ENCODE measurements at regions not wholly inside any gene's neighbourhood (a gene's known extent, or its start where the extent isn't known, plus 50 kb on each side); places are given as distances from the start of the nearest gene placed in this dataset.

DNA sequence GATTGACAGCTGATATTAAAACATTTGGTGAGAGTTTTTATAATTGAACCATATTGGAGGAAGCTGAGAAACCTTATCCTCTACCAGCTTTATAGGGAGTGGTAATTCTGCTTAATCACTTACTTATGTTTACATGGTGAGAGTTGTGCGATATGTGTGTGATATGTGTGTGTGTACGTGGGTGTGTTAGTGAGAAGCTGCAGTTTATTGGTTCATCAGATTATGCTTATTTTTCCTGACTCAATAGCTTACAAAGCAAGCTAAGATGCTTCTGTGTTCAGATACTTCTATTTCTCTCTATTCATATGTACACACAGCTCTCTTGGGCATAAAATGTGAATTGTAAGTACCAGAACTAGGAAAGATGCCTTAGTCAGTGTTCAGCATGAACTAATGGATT lies 343.7 kb downstream of the GRIA2 start:
- no peak for TF ChIP-seq POLR2A (IDR thresholded peaks at IDR 0.05)
- TF ChIP-seq, protein P1, sequence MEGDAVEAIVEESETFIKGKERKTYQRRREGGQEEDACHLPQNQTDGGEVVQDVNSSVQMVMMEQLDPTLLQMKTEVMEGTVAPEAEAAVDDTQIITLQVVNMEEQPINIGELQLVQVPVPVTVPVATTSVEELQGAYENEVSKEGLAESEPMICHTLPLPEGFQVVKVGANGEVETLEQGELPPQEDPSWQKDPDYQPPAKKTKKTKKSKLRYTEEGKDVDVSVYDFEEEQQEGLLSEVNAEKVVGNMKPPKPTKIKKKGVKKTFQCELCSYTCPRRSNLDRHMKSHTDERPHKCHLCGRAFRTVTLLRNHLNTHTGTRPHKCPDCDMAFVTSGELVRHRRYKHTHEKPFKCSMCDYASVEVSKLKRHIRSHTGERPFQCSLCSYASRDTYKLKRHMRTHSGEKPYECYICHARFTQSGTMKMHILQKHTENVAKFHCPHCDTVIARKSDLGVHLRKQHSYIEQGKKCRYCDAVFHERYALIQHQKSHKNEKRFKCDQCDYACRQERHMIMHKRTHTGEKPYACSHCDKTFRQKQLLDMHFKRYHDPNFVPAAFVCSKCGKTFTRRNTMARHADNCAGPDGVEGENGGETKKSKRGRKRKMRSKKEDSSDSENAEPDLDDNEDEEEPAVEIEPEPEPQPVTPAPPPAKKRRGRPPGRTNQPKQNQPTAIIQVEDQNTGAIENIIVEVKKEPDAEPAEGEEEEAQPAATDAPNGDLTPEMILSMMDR (IDR thresholded peaks at IDR 0.05) = no peak
- Histone ChIP-seq H3K27ac (no peak overlapping the region), H3K9me3 (no peaks in the 10 kb centered on the region), H3K36me3 (no peaks in the 10 kb centered on the region), H3K4me1 (no peaks in the 10 kb centered on the region), H3K4me3 (no peak overlapping the region), H3K27me3 (no peaks in the 10 kb centered on the region)
- intact Hi-C loops (cut with DNase I; ENCODE audit: low total_unique reads) = no loop called here
- no peak for DNase-seq

DNA sequence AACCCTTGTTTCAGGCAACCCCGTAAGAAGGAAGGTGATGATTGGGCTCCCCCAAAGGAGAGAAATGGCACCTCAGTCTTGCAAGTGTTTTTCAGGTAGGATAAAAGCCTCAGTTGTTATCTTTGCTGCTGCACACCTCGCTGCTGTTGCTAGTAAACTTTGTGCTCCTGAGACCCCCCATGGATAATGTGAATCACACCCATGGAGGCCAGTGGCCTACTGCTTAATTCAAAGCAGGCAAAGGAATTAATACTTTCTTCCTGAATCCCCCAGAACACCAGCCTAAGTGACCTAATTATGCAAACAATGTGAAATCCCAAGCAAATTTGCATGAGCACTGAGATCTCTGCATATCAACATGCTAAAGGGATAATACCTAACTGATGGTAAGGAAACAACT lies 337.5 kb downstream of the GRIA2 start:
- H3K36me3 ChIP-seq = no peaks in the 10 kb centered on the region
- no peaks in the 10 kb centered on the region for H3K9me3 ChIP-seq
- no peak for TF ChIP-seq POLR2A (IDR thresholded peaks at IDR 0.05)
- TF ChIP-seq, protein P1 (IDR thresholded peaks at IDR 0.05) = no peak
- H3K27ac ChIP-seq = no peak overlapping the region
- no peaks in the 10 kb centered on the region for H3K4me1 ChIP-seq
- no peak overlapping the region for H3K4me3 ChIP-seq
- intact Hi-C loops (cut with DNase I; ENCODE audit: low total_unique reads) = no loop called here
- DNase-seq = no peak
- no peaks in the 10 kb centered on the region for H3K27me3 ChIP-seq

DNA sequence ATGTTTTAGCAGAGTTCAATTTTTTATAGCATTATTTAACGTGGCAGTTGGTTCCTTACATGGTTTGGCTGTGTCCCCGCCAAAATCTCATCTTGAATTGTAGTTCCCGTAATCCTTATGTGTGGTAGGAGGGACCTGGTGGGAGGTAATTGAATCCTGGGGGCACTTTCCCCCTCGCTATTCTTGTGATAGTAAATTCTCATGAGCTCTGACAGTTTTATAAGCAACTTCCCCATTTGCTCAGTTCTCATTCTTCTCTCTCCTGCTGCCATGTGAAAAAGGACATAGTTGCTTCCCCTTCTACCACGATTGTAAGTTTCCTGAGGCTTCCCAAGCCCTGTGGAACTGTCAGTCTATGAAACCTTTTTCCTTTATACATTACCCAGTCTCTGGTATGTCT lies 329.5 kb downstream of the GRIA2 start:
- no peak for DNase-seq
- intact Hi-C loops (cut with DNase I; ENCODE audit: low total_unique reads) = no loop called here
- H3K9me3 ChIP-seq = no peaks in the 10 kb centered on the region
- no peak overlapping the region for H3K27ac ChIP-seq
- no peak overlapping the region for H3K4me3 ChIP-seq
- no peaks in the 10 kb centered on the region for H3K4me1 ChIP-seq
- no peaks in the 10 kb centered on the region for H3K36me3 ChIP-seq
- no peaks in the 10 kb centered on the region for H3K27me3 ChIP-seq
- TF ChIP-seq POLR2A (IDR thresholded peaks at IDR 0.05) = no peak
- TF ChIP-seq, protein P1 (IDR thresholded peaks at IDR 0.05) = no peak

DNA sequence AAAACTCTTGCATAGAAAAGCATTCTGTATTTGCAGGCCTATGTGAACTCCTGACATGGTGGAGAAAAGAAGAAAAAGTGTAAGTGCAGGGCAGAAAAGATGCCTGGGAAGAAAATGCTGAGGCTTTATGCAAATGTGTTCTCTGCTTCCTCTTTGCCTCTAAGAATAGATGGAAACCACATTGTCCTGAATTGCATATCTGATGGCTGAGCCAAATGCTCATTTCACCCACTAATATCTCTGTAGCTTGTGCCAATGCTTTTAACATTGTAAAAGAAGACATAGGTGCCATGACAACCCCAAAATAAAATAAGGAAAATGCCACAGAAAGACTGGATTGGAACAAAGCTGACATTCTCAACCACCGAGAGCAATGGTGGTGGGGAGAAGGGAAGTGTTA lies 307.4 kb downstream of the GRIA2 start:
- H3K36me3 ChIP-seq = no peaks in the 10 kb centered on the region
- H3K9me3 ChIP-seq = no peaks in the 10 kb centered on the region
- TF ChIP-seq, protein P1 (IDR thresholded peaks at IDR 0.05) = no peak
- TF ChIP-seq POLR2A (IDR thresholded peaks at IDR 0.05) = no peak
- DNase-seq = no peak
- intact Hi-C loops (cut with DNase I; ENCODE audit: low total_unique reads) = no loop called here
- no peak overlapping the region for H3K27ac ChIP-seq
- no peak overlapping the region for H3K4me3 ChIP-seq
- no peaks in the 10 kb centered on the region for H3K4me1 ChIP-seq
- H3K27me3 ChIP-seq = no peaks in the 10 kb centered on the region

DNA sequence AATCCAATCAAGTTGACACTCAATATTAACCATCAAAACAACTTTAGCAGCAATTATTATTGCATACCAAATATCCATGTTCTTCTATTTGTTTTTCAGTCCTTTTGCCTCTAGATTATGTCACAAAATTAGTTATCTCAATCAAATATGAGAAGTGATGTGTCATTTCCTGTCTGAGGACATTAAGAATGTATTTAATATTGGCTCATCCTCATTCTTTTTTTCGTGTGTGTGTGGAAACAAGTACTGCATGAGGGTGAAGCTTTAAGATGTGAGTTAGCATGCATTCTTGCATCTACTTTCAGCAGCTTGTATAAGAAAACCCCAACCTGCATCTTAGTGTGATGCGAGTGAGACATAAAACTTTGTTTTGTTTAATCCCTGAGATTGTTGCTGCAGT lies 301.4 kb downstream of the GRIA2 start:
- DNase-seq = no peak
- H3K4me3 ChIP-seq = no peak overlapping the region
- H3K36me3 ChIP-seq = no peaks in the 10 kb centered on the region
- H3K4me1 ChIP-seq = no peaks in the 10 kb centered on the region
- TF ChIP-seq, protein P1 (IDR thresholded peaks at IDR 0.05) = no peak
- TF ChIP-seq POLR2A (IDR thresholded peaks at IDR 0.05) = no peak
- H3K9me3 ChIP-seq = no peaks in the 10 kb centered on the region
- intact Hi-C loops (cut with DNase I; ENCODE audit: low total_unique reads) = no loop called here
- no peak overlapping the region for H3K27ac ChIP-seq
- H3K27me3 ChIP-seq = no peaks in the 10 kb centered on the region

All from uterus (tissue), 3 donors.